Activated CD4-positive, alpha-beta memory T cell treated with anti-CD3 and anti-CD28 coated beads, Interleukin-2, amount 10 ng/mL, durations not matched to agents 7 days and 5 days (primary cell): ENCODE measurements at regions not wholly inside any gene's neighbourhood (a gene's known extent, or its start where the extent isn't known, plus 50 kb on each side); places are given as distances from the start of the nearest gene placed in this dataset.

Source experiments
- CTCF ChIA-PET: fragments of 350-600 bp; sonication (Branson Sonifier 250); formaldehyde crosslinking; loops from one replicate; lab custom pipeline; 2021; ENCODE audit warnings: antibody characterized with exemption, inconsistent platforms; lab: Charles Lee
- POLR2A ChIA-PET: fragments of 350-600 bp; sonication (Branson Sonifier 250); formaldehyde crosslinking; loops from one replicate; lab custom pipeline; 2021; ENCODE audit warnings: antibody characterized with exemption; lab: Charles Lee
- DNase-seq: peaks from one replicate; pipeline ENCODE4 v3.0.0-alpha.2; 2020
- H3K27ac Mint-ChIP-seq: one replicate; pipeline ENCODE4 v1.8.0; 2021; ENCODE audit warnings: mild to moderate bottlenecking, mixed read lengths
- H3K27me3 Mint-ChIP-seq: one replicate; pipeline ENCODE4 v1.8.0; 2021; ENCODE audit warnings: mixed read lengths
- H3K36me3 Mint-ChIP-seq: one replicate; pipeline ENCODE4 v1.8.0; 2021; ENCODE audit warnings: low read depth, mixed read lengths
- H3K4me1 Mint-ChIP-seq: one replicate; pipeline ENCODE4 v1.8.0; 2021; ENCODE audit warnings: mixed read lengths
- H3K4me3 Mint-ChIP-seq: one replicate; pipeline ENCODE4 v1.8.0; 2021; ENCODE audit warnings: mild to moderate bottlenecking, mixed read lengths
- H3K9me3 Mint-ChIP-seq: one replicate; pipeline ENCODE4 v1.8.0; 2021; ENCODE audit warnings: mixed read lengths

GRCh38 chr11:45432100-45432499 is 146.0 kb upstream of the SYT13 start:
- POLR2A ChIA-PET = no interaction called here
- CTCF ChIA-PET = no interaction called here
- no peaks in the 10 kb centered on the region for H3K4me1 Mint-ChIP-seq

GRCh38 chr11:45431046-45432018 is 145.2 kb upstream of the SYT13 start:
- CTCF ChIA-PET = no interaction called here
- Mint-ChIP-seq H3K27ac (no peak overlapping the region), H3K9me3 (no peaks in the 10 kb centered on the region), H3K4me3 (no peak overlapping the region), H3K27me3 (peaks cover 15% of the 10 kb centered on the region), H3K36me3 (no peaks in the 10 kb centered on the region), H3K4me1 (no peaks in the 10 kb centered on the region)
- DNase-seq = no peak
- POLR2A ChIA-PET = no interaction called here

More at GRCh38 chr11:45432100-45432499, 146.0 kb upstream of the SYT13 start:
- no peak for DNase-seq
- peaks cover 18% of the 10 kb centered on the region for H3K27me3 Mint-ChIP-seq
- H3K9me3 Mint-ChIP-seq = no peaks in the 10 kb centered on the region
- no peak overlapping the region for H3K27ac Mint-ChIP-seq
- no peaks in the 10 kb centered on the region for H3K36me3 Mint-ChIP-seq
- no peak overlapping the region for H3K4me3 Mint-ChIP-seq

- H3K4me1 Mint-ChIP-seq = no peaks in the 10 kb centered on the region
- CTCF ChIA-PET = no interaction called here
- no peak overlapping the region for H3K4me3 Mint-ChIP-seq
- no peak for DNase-seq
- peaks cover 11% of the 10 kb centered on the region for H3K27me3 Mint-ChIP-seq
- no peak overlapping the region for H3K27ac Mint-ChIP-seq
- H3K9me3 Mint-ChIP-seq = no peaks in the 10 kb centered on the region
- H3K36me3 Mint-ChIP-seq = no peaks in the 10 kb centered on the region
- POLR2A ChIA-PET = no interaction called here
Measured at GRCh38 chr11:45430361-45430760, 144.2 kb upstream of the SYT13 start.

GRCh38 chr11:45429719-45430118 is 143.6 kb upstream of the SYT13 start:
- POLR2A ChIA-PET = no interaction called here

GRCh38 chr11:45428541-45429230 is 142.5 kb upstream of the SYT13 start:
- H3K9me3 Mint-ChIP-seq = no peaks in the 10 kb centered on the region

More at GRCh38 chr11:45429719-45430118, 143.6 kb upstream of the SYT13 start:
- H3K4me3 Mint-ChIP-seq = no peak overlapping the region
- no peak for DNase-seq
- no peaks in the 10 kb centered on the region for H3K36me3 Mint-ChIP-seq
- CTCF ChIA-PET = no interaction called here
- no peaks in the 10 kb centered on the region for H3K9me3 Mint-ChIP-seq
- peaks cover 8% of the 10 kb centered on the region for H3K27me3 Mint-ChIP-seq
- no peaks in the 10 kb centered on the region for H3K4me1 Mint-ChIP-seq
- no peak overlapping the region for H3K27ac Mint-ChIP-seq

GRCh38 chr11:45428116-45428515 is 142.0 kb upstream of the SYT13 start:
- H3K9me3 Mint-ChIP-seq = no peaks in the 10 kb centered on the region
- H3K4me3 Mint-ChIP-seq = no peak overlapping the region
- CTCF ChIA-PET = no interaction called here
- no peaks in the 10 kb centered on the region for H3K4me1 Mint-ChIP-seq
- H3K36me3 Mint-ChIP-seq = no peaks in the 10 kb centered on the region
- no peak overlapping the region for H3K27ac Mint-ChIP-seq
- POLR2A ChIA-PET = no interaction called here
- no peak for DNase-seq
- peaks cover 9% of the 10 kb centered on the region for H3K27me3 Mint-ChIP-seq

More at GRCh38 chr11:45428541-45429230, 142.5 kb upstream of the SYT13 start:
- no peak for DNase-seq
- ChIA-PET CTCF (no interaction called here), POLR2A (no interaction called here)
- Mint-ChIP-seq H3K27me3 (peaks cover 9% of the 10 kb centered on the region), H3K36me3 (no peaks in the 10 kb centered on the region), H3K4me3 (no peak overlapping the region), H3K27ac (no peak overlapping the region), H3K4me1 (no peaks in the 10 kb centered on the region)

- Mint-ChIP-seq H3K4me3 (no peak overlapping the region), H3K27ac (no peak overlapping the region), H3K36me3 (no peaks in the 10 kb centered on the region), H3K9me3 (no peaks in the 10 kb centered on the region), H3K4me1 (no peaks in the 10 kb centered on the region), H3K27me3 (peaks cover 8% of the 10 kb centered on the region)
- DNase-seq = no peak
- CTCF ChIA-PET = no interaction called here
- POLR2A ChIA-PET = no interaction called here
Measured at GRCh38 chr11:45424411-45425180, 138.5 kb upstream of the SYT13 start.

- H3K4me3 Mint-ChIP-seq = no peak overlapping the region
- H3K36me3 Mint-ChIP-seq = no peaks in the 10 kb centered on the region
- CTCF ChIA-PET = interaction anchor here (0.6 kb wide), 1 partner anchor 1787 kb away, joined by 3 read pairs; no protein-coding TSS in a partner anchor
Measured at GRCh38 chr11:45423475-45424120, 137.5 kb upstream of the SYT13 start.

GRCh38 chr11:45423036-45423435 is 136.9 kb upstream of the SYT13 start:
- Mint-ChIP-seq H3K4me1 (no peaks in the 10 kb centered on the region), H3K9me3 (no peaks in the 10 kb centered on the region), H3K4me3 (no peak overlapping the region), H3K27me3 (peaks cover 9% of the 10 kb centered on the region), H3K27ac (no peak overlapping the region), H3K36me3 (no peaks in the 10 kb centered on the region)
- DNase-seq = no peak
- ChIA-PET CTCF (interaction anchor here (0.6 kb wide), 1 partner anchor 1786 kb away, joined by 3 read pairs; no protein-coding TSS in a partner anchor), POLR2A (no interaction called here)

More at GRCh38 chr11:45423475-45424120, 137.5 kb upstream of the SYT13 start:
- POLR2A ChIA-PET = no interaction called here
- Mint-ChIP-seq H3K9me3 (no peaks in the 10 kb centered on the region), H3K4me1 (no peaks in the 10 kb centered on the region), H3K27me3 (peaks cover 9% of the 10 kb centered on the region), H3K27ac (no peak overlapping the region)
- no peak for DNase-seq

GRCh38 chr11:45414088-45414487 is 127.9 kb upstream of the SYT13 start:
- CTCF ChIA-PET = no interaction called here
- H3K36me3 Mint-ChIP-seq = no peaks in the 10 kb centered on the region
- no peak overlapping the region for H3K27ac Mint-ChIP-seq
- H3K9me3 Mint-ChIP-seq = no peaks in the 10 kb centered on the region
- no peak overlapping the region for H3K4me3 Mint-ChIP-seq
- no peaks in the 10 kb centered on the region for H3K4me1 Mint-ChIP-seq
- POLR2A ChIA-PET = interaction anchor here (0.6 kb wide), 1 partner anchor 11 kb away, joined by 5 read pairs; no protein-coding TSS in a partner anchor
- DNase-seq = no peak
- H3K27me3 Mint-ChIP-seq = peaks cover 29% of the 10 kb centered on the region

- Mint-ChIP-seq H3K27ac (no peak overlapping the region), H3K9me3 (no peaks in the 10 kb centered on the region), H3K36me3 (no peaks in the 10 kb centered on the region), H3K27me3 (peaks cover 27% of the 10 kb centered on the region), H3K4me1 (no peaks in the 10 kb centered on the region), H3K4me3 (no peak overlapping the region)
- CTCF ChIA-PET = no interaction called here
- POLR2A ChIA-PET = no interaction called here
- DNase-seq = no peak
Measured at GRCh38 chr11:45413156-45413858, 127.2 kb upstream of the SYT13 start.

GRCh38 chr11:45412521-45412920 is 126.4 kb upstream of the SYT13 start:
- no peaks in the 10 kb centered on the region for H3K9me3 Mint-ChIP-seq
- CTCF ChIA-PET = no interaction called here
- POLR2A ChIA-PET = no interaction called here
- no peak for DNase-seq
- no peak overlapping the region for H3K27ac Mint-ChIP-seq
- H3K27me3 Mint-ChIP-seq = peaks cover 27% of the 10 kb centered on the region
- H3K4me1 Mint-ChIP-seq = no peaks in the 10 kb centered on the region
- H3K4me3 Mint-ChIP-seq = no peak overlapping the region
- no peaks in the 10 kb centered on the region for H3K36me3 Mint-ChIP-seq
